Endothelial cell of umbilical vein (primary cell): ENCODE measurements at regions not wholly inside any gene's neighbourhood (a gene's known extent, or its start where the extent isn't known, plus 50 kb on each side); places are given as distances from the start of the nearest gene placed in this dataset.

Source experiments
- BruUV-seq: library from RNA; stranded (reverse); fragments of 400-500 nt; replicated peaks from 2 replicates; lab custom pipeline; 2021; lab: Mats Ljungman, UMichigan
- CTCF ChIA-PET: fragments of 300-600, 350-600 bp; sonication (Branson Sonifier 250); formaldehyde crosslinking; loops from one replicate; lab custom pipeline; 2021; ENCODE audit warnings: antibody characterized with exemption, inconsistent platforms; lab: Charles Lee
- POLR2A ChIA-PET: fragments of 300-600, 350-600 bp; sonication (Branson Sonifier 250); formaldehyde crosslinking; loops from one replicate; lab custom pipeline; 2021; ENCODE audit warnings: antibody characterized with exemption, inconsistent platforms; lab: Charles Lee
- DNase-seq: peaks from one replicate; pipeline ENCODE4 v3.0.0-alpha.2; 2011; ENCODE audit warnings: low read depth, low spot score
- FAIRE-seq: peaks from 2 replicates; lab custom pipeline; 2011; peaks lifted over from hg19 to GRCh38; lab: Jason Lieb, UNC
- H2AFZ ChIP-seq: 2 replicates; pipeline ENCODE4 v1.6.0; 2012; ENCODE audit warnings: low read depth, low read length, control low read depth, inconsistent platforms
- H3K27ac ChIP-seq: 2 replicates; pipeline ENCODE4 v1.5.1; 2011; ENCODE audit warnings: low read depth, mild to moderate bottlenecking, control low read depth, low read length, moderate library complexity; ENCODE audit not compliant: insufficient read depth
- H3K27me3 ChIP-seq, 2 experiments: 2 replicates each; pipeline versions ENCODE4 v1.6.0 to v1.6.1; 2011; ENCODE audit warnings: low read length in 2 of 2, mixed read lengths in 1 of 2; ENCODE audit not compliant: control insufficient read depth in 2 of 2, insufficient read depth in 2 of 2
- H3K36me3 ChIP-seq, 2 experiments: 2 replicates in 1 of 2; 3 replicates in 1 of 2; pipeline ENCODE4 v1.5.1; 2011; ENCODE audit warnings: low read length in 2 of 2, mild to moderate bottlenecking in 1 of 2, moderate library complexity in 1 of 2; ENCODE audit not compliant: control insufficient read depth in 2 of 2, insufficient read depth in 2 of 2; ENCODE audit errors: extremely low read depth in 1 of 2
- H3K4me1 ChIP-seq: 3 replicates; pipeline ENCODE4 v1.5.1; 2011; ENCODE audit warnings: mild to moderate bottlenecking, low read length; ENCODE audit not compliant: control insufficient read depth, insufficient read depth; ENCODE audit errors: extremely low read depth
- H3K4me2 ChIP-seq: 2 replicates; pipeline ENCODE4 v1.6.1; 2011; ENCODE audit warnings: low read length, control low read depth, mixed read lengths; ENCODE audit not compliant: insufficient read depth
- H3K4me3 ChIP-seq, 3 experiments: fragments of 200-600 bp in 1 of 3; sonication (generic), shearing (Covaris generic) in 1 of 3; replicated peaks in 1 of 3; 2 replicates each; pipeline ENCODE4 v1.5.1; 2011 to 2016; ENCODE audit warnings: control low read depth in 3 of 3, low read length in 3 of 3, mild to moderate bottlenecking in 2 of 3, inconsistent platforms in 1 of 3, low read depth in 1 of 3, moderate library complexity in 1 of 3; ENCODE audit not compliant: insufficient read depth in 1 of 3
- H3K79me2 ChIP-seq: 2 replicates; pipeline ENCODE4 v1.6.0; 2012; ENCODE audit warnings: low read length, inconsistent platforms; ENCODE audit not compliant: control insufficient read depth, insufficient read depth
- H3K9ac ChIP-seq: replicated peaks from 2 replicates; pipeline ENCODE3; 2011; ENCODE audit warnings: low read length, control low read depth; ENCODE audit not compliant: insufficient read depth; ENCODE audit errors: extremely low read depth
- H3K9me1 ChIP-seq: replicated peaks from 3 replicates; pipeline ENCODE4 v1.6.0; 2011; ENCODE audit warnings: mild to moderate bottlenecking, low read length; ENCODE audit not compliant: control insufficient read depth, insufficient read depth; ENCODE audit errors: extremely low read depth
- H3K9me3 ChIP-seq: replicated peaks from 2 replicates; pipeline ENCODE4 v1.5.1; 2012; ENCODE audit warnings: low read length, inconsistent platforms; ENCODE audit not compliant: control insufficient read depth, insufficient read depth
- H4K20me1 ChIP-seq: replicated peaks from 2 replicates; pipeline ENCODE3; 2011; ENCODE audit warnings: mild to moderate bottlenecking, low read length; ENCODE audit not compliant: control insufficient read depth, insufficient read depth; ENCODE audit errors: extremely low read depth
- EZH2 ChIP-seq: IDR thresholded peaks from 2 replicates; pipeline ENCODE4 v1.6.1; 2012; ENCODE audit warnings: borderline replicate concordance, low read depth, mild to moderate bottlenecking, moderate library complexity, low read length, inconsistent platforms; ENCODE audit not compliant: severe bottlenecking
- FOS ChIP-seq: IDR thresholded peaks from 2 replicates; pipeline ENCODE4 v1.6.1; 2011; ENCODE audit warnings: mild to moderate bottlenecking, low read length, moderate library complexity, borderline replicate concordance; ENCODE audit not compliant: insufficient read depth
- GATA2 ChIP-seq: IDR thresholded peaks from 2 replicates; pipeline ENCODE4 v1.7.0; 2011; ENCODE audit warnings: low read depth, mild to moderate bottlenecking, moderate library complexity, mixed read lengths, low read length; ENCODE audit not compliant: insufficient read length, insufficient read depth
- JUN ChIP-seq: IDR thresholded peaks from 2 replicates; pipeline ENCODE4 v1.6.1; 2011; ENCODE audit warnings: borderline replicate concordance, low read depth; ENCODE audit not compliant: insufficient read length, insufficient read depth
- MYC ChIP-seq: IDR thresholded peaks from one replicate; pipeline ENCODE4 v1.6.1; 2011; ENCODE audit warnings: mild to moderate bottlenecking, low read depth, low read length
- POLR2A ChIP-seq: IDR thresholded peaks from 2 replicates; pipeline ENCODE4 v1.6.1; 2012; ENCODE audit warnings: low read depth, mild to moderate bottlenecking, control low read depth, low read length
- POLR2AphosphoS5 ChIP-seq: IDR thresholded peaks from 2 replicates; pipeline ENCODE4 v1.6.1; 2012; ENCODE audit warnings: low read depth, mild to moderate bottlenecking, control low read depth, low read length, moderate library complexity; ENCODE audit not compliant: insufficient read depth
- dilution Hi-C: fragments of 300-500 bp; cut with MboI; formaldehyde crosslinking; loops from one replicate; pipeline ENCODE4 v1.15.0; 2019; ENCODE audit warnings: low sequenced_read_pairs; ENCODE audit not compliant: extremely low pct_ligation_motif_present
- intact Hi-C: fragments of 100-400 bp; cut with micrococcal nuclease; formaldehyde crosslinking; loops from one replicate; pipeline ENCODE4 v1.10.0; 2022
- TF ChIP-seq, protein P1 (sequence below): IDR thresholded peaks from 2 replicates; pipeline ENCODE4 v1.6.1; 2011; ENCODE audit not compliant: insufficient read depth, insufficient read length
- TF ChIP-seq, protein P2 (sequence below), 2 donors: IDR thresholded peaks; 1 replicate in 1 of 2; 2 replicates in 1 of 2; pipeline ENCODE4 v1.5.1; 2011; ENCODE audit warnings: low read length in 2 of 2, mild to moderate bottlenecking in 2 of 2, moderate library complexity in 2 of 2, control low read depth in 1 of 2, inconsistent platforms in 1 of 2, low read depth in 1 of 2; ENCODE audit not compliant: insufficient read depth in 1 of 2; ENCODE audit errors: extremely low read depth in 1 of 2

DNA sequence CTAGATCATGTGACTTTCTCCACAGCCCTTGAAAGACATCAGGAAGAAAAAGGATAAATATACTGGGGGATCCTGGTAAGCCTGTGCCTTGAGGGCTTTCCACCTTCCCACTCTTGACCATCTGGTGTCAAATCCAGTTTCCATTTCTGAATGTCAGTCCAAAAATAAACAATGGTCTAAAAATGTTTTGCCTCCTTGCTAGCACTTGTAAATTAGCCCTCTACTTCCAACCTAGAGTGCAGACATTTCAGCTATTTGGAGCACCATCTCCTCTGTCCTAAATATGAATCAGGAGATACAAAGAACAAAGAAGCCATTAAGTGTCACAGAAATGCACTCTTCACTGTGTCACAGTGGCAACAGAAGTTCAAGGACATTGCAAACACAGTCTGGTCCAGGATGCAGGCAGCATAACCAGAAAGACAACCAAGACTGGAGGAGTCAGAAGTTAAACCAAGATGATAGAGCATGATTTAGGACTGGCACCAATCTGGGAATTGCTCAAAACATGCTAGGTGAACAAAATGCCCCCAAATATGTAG, 88.1 kb downstream of the CCDC34 start:
- TF ChIP-seq, protein P1, sequence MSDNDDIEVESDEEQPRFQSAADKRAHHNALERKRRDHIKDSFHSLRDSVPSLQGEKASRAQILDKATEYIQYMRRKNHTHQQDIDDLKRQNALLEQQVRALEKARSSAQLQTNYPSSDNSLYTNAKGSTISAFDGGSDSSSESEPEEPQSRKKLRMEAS: no peak
- TF ChIP-seq, protein P2, sequence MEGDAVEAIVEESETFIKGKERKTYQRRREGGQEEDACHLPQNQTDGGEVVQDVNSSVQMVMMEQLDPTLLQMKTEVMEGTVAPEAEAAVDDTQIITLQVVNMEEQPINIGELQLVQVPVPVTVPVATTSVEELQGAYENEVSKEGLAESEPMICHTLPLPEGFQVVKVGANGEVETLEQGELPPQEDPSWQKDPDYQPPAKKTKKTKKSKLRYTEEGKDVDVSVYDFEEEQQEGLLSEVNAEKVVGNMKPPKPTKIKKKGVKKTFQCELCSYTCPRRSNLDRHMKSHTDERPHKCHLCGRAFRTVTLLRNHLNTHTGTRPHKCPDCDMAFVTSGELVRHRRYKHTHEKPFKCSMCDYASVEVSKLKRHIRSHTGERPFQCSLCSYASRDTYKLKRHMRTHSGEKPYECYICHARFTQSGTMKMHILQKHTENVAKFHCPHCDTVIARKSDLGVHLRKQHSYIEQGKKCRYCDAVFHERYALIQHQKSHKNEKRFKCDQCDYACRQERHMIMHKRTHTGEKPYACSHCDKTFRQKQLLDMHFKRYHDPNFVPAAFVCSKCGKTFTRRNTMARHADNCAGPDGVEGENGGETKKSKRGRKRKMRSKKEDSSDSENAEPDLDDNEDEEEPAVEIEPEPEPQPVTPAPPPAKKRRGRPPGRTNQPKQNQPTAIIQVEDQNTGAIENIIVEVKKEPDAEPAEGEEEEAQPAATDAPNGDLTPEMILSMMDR (IDR thresholded peaks at IDR 0.05; ENCODE audit: extremely low read depth in 1 of 2, insufficient read depth in 1 of 2, low read depth in 1 of 2, low read length in 2 of 2): no peak
- no peak for TF ChIP-seq EZH2
- no peak for TF ChIP-seq GATA2
- no peak for TF ChIP-seq MYC
- no peak for TF ChIP-seq FOS
- no peak for TF ChIP-seq POLR2A
- no peak for TF ChIP-seq JUN
- no peak for TF ChIP-seq POLR2AphosphoS5
- Histone ChIP-seq H3K9ac (no peak overlapping the region), H3K4me3 (no peak overlapping the region), H2AFZ (no peak overlapping the region), H3K36me3 (no peaks in the 10 kb centered on the region), H3K9me3 (no peaks in the 10 kb centered on the region), H3K4me1 (no peaks in the 10 kb centered on the region), H3K4me2 (no peak overlapping the region), H3K79me2 (no peaks in the 10 kb centered on the region), H3K9me1 (no peaks in the 10 kb centered on the region), H4K20me1 (no peaks in the 10 kb centered on the region), H3K27me3 (peaks cover 26 to 41% of the 10 kb centered on the region in 2 experiments), H3K27ac (no peak overlapping the region)
- intact Hi-C loops: no loop called here
- dilution Hi-C loops: no loop called here
- POLR2A ChIA-PET: no interaction called here
- no TSS peak for BruUV-seq
- CTCF ChIA-PET: interaction anchor here (0.9 to 2.1 kb wide), 4 partner anchors 21 to 211 kb away, joined by 3 to 13 read pairs (median 3); no protein-coding TSS in a partner anchor
- FAIRE-seq (no peak), DNase-seq (no peak)
